ENCODE measurements at regions not wholly inside any gene's neighbourhood (a gene's known extent, or its start where the extent isn't known, plus 50 kb on each side); places are given as distances from the start of the nearest gene placed in this dataset.
"Not testable (repeated sequence)": the region's sequence is repeated elsewhere in the genome, so short reads cannot be mapped to it uniquely, and the experiment has no call there.

DNA sequence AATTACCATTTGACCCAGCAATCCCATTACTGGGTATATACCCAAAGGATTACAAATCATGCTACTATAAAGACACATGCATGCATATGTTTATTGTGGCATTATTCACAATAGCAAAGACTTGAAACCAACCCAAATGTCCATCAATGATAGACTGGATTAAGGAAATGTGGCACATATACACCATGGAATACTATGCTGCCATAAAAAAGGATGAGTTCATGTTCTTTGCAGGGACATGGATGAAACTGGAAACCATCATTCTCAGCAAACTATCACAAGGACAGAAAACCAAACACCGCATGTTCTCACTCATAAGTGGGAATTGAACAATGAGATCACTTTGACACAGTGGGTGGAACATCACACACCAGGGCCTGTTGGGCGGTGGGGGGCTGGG is 83.9 kb upstream of the MAP3K1 start:
- DNase-seq, result not testable (repeated sequence)

DNA sequence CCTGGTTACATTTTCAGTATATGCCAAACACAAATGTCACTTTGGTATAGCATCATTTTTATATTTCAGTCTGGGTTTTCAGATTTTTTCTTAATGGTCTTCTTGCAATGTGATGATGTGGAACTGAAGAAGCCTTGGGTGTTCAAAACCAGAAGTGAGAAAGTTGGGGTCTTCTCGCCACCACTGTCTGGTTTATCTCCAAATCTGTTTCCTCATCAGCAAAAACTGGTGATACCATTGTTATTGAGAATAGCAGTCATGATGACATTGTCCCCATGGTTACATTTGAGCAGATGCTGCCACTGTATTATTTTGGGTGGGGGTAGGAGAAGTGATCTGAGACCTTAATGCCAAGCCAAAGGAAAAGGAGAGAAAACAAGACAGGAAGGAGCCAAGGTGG is 85.9 kb upstream of the MAP3K1 start:
- DNase-seq, result no peak

DNA sequence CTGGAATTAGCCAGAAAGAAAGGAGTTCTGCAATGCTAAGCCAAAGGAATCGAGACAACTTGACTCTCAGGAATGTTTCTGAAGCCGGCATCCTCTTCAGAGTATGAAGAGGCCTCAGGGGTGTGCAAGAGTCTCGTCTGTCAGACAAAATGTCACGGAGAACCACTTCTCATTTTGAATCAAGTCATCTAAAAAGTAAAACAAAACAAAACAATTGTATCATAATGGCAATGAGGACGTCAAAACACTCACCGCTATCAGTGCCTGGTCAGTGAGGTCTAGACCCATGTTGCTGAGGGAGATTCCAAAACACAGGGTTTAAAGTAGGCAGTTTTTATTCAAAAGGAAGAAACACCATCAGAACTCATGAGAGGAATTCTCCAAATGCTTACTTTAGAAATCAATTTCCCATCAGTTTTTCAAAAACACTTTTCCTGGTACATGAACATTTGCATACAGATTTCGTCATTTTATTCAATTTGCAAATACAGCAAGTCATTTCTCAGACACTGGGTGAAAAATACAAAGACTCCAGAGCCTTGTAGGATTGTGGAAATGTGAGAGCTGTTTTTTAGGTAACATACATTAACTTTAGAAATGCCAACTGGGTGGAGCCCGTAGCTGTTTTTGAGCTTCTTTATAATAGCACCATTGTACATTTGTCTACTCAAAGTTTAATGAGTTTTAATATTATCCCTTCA is 89.5 kb upstream of the MAP3K1 start:
- DNase-seq, result no peak

DNA sequence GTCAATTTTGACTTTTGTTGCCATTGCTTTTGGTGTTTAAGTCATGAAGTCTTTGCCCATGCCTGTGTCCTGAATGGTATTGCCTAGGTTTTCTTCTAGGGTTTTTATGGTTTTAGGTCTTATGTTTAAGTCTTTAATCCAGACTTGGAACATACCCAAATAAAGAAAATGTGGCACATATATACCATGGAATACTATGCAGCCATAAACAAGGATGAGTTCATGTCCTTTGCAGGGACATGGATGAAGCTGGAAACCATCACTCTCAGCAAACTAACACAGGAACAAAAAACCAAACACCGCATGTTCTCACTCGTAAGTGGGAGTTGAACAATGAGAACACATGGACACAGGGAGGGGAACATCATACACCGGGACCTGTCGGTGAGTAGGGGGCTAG is 90.5 kb upstream of the MAP3K1 start:
- not testable (repeated sequence) for DNase-seq

DNA sequence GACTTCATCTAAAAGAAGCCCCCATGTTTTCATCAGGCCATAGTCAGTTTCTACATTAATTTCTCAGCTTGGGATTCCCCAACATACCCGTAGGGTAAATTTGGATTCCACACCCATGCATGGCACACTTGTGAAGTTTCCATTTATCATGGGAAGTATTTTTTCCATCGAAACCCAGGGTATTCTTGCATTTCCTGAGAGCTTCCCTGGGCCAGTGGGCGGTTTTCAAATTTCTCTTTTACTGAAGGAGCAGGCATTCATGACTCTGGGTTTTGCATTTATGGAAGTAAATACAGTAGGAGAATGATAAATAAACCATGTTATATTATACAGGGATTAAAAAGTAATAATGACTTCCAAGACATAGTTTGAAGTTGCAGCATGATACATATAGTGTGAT is 93.0 kb upstream of the MAP3K1 start:
- DNase-seq, result no peak

DNA sequence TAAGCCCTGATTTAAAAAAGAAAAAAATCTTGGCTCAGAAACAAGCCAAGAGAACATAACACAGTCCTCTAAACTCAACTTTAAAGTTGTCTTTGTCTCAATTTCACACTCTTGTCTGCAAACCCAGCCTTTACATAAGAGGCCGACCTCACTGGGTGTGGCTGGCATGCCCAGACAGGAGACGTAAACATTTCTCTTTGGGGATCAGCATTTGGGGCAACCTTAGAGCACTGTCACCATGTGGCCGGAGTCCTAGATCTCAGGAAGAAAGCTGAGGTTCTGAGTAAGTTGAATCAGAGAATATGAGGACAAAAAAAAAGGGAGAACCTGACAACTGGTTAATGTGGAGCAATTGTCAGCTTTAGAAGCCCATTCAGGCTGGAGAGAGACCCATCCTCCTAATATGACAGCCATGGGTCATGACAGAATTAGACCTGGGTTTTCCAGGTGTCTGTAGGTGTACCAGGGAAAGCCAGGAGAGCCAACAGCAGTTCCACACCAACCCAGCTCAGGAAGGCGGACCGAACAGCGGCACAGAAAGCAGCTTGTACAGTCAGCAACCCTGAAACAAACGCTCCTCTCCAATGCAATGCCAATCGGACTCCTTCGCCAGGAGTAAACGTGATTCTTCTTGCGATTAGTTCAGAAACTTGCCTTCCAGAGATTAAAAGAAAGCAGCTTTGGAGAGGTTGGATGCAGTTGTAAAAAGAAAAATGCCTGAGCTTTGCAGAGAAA is 97.9 kb upstream of the MAP3K1 start:
- no peak for DNase-seq

DNA sequence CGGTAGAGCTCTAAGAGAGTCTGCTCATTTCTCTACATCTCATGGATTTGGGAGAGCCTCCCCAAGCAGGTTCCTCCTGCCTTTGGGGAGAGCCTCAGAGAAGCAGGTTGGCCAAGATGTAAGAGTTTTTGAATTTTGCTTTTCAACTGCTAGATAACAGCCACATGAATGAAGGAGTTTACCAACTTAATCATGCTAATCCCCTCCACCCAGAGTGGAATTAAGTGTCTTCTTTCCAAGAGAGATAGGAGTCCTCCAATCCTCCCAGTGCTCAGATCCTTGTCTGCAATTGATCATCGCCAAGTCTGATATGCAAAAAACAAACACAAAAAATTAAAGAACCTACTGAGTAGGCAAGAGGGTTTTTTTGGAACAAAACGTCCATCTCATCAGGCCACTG is 99.4 kb upstream of the MAP3K1 start:
- no peak for DNase-seq

DNA sequence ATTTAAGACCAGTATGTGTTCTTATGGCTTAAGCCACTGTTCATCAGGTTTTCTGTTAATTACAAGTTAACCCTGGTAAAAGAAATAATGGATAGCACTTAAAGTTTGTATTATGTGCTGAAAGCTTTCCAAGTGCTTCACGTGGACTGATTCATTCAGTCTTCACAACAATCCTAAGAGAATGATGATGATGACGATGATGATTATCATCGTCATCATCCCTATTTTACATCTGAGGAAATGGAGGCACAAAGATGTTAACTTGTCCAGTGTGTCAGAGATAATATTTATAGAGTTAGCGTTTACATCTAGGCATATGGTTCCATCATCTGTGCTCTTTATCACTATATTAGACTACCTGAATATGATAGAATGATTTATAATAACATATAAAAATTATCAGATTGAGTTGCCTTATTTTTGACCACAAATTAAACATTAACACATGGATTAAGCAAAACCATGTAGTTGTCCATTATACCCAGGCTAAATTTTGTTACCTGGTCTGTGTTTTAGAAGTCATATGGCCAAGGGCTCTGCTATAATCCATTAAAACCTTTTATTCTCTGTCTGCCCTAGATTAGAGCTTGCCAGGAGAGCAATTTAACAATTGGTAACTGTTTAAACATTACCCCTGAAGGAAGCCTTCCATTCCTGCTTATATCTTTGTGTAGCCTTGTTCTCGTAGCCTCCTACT is 102.3 kb upstream of the MAP3K1 start:
- no peak for DNase-seq

DNA sequence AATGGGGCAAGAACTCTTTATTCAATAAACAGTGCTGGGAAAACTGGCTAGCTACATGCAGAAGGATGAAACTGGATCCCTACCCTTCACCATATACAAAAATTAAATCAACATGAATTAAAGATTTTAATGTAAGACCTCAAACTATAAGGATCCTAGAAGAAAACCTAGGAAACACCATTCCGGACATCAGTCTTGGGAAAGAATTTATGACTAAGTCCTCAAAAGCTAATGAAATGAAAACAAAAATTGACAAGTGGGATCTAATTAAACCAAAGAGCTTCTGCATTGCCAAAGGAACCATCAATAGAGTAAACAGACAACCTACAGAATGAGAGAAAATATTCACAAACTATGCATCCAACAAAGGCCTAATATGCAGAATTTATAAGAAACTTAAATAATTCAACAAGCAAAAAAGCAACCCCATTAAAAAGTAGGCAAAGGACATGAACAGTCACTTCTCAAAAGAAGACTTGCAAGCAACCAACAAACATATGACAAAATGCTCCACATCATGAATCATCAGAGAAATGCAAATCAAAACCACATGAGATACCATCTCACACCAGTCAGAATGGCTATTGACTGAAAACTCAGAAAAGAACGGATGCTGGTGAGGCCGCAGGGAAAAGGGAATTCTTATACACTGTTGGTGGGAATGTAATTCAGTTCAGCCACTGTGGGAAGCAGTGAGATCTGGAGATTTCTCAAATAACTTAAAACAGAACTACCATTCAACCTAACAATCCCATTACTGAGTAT is 104.3 kb upstream of the MAP3K1 start:
- no peak for DNase-seq

DNA sequence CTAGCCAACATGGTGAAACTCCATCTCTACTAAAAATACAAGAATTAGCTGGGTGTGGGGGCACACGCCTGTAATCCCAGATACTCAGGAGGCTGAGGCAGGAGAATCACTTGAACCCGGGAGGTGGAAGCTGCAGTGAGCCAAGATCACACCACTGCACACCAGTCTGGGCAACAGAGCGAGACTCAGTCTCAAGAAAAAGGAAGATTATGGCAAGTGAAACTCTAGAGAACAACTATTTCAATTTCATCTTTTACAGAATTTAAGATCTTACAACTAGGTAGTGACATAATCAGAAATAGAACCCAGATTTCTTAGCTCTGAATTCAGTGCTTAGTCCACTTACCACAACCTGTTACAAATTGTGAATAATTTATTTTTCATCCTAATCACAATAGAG is 108.8 kb upstream of the MAP3K1 start:
- no peak for DNase-seq

DNA sequence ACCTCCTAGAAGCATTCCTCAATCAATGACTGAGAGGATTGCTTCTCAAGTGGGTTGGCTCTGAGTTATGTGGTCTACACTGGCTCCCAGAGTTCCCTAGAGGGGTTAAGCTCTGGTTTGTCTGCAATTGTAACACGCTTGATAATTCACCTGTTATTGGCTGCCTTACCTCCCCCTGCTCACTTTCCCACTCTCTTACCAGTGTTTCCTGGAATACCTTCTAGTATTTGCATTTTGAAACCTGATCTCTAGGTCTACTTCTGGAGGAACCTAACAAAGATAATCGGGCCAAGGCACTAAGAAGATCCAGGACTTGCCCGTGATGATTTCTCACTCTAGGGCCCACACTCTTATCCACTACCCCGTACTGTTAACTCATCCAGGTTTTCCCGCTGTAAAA is 110.1 kb upstream of the MAP3K1 start:
- no peak for DNase-seq

DNA sequence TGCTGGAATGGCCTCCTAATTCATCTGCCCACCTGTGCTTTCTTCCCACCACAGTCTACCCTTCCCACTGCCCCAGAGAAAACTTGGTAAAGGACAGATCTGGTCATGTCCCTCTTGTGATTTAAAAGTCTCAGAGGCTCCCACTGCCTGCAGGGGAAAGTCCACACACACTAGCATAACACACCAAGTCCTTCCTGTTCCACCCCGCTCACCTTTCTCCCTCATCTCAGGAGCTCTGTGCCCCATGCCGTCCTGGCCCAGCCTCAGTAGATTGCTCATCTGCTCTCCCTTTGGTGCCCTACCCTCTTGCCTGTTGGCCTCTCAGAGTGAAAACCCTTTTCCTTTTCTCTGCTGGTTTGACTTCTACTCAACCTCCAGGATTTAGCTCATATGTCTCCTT is 111.4 kb upstream of the MAP3K1 start:
- no peak for DNase-seq

DNA sequence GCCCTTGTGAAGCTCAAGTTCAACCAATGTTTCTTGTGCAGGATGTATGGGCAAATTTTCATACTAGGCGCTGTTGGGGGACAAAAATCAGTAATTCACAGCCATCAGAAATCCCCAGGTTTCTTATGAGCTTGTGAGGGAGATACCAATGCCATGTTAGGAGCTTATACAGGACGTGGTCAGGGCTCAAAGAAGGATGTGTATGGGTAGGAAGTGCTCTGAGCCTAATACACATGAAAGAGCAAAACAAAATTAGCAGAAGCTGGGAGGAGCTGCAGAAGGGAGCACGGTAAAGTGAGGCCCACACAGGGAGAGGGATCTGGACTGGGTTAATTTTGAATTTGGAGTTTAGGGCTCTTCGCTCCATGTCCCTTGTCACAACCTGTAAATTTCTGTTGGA is 114.6 kb upstream of the MAP3K1 start:
- DNase-seq, result no peak

DNA sequence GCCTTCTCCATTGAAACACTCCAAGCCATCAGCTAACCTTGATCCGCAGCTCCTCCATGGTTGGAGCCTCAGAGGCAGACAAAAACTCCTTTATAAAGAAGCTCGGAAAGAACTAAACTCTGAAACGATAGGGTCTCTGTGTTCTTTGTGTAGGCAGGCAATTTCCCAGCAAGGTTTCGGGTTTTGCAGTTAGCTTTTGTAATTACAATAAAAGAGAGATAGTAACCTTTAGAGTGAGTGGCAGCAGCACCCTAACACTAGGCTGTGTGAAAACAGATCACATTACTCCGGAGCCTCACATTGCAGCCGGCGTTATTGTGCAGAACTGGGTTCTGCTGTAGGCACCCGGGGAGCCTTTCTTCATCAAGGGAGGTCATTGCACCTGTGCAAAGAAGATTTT is 115.8 kb upstream of the MAP3K1 start:
- no peak for DNase-seq

DNA sequence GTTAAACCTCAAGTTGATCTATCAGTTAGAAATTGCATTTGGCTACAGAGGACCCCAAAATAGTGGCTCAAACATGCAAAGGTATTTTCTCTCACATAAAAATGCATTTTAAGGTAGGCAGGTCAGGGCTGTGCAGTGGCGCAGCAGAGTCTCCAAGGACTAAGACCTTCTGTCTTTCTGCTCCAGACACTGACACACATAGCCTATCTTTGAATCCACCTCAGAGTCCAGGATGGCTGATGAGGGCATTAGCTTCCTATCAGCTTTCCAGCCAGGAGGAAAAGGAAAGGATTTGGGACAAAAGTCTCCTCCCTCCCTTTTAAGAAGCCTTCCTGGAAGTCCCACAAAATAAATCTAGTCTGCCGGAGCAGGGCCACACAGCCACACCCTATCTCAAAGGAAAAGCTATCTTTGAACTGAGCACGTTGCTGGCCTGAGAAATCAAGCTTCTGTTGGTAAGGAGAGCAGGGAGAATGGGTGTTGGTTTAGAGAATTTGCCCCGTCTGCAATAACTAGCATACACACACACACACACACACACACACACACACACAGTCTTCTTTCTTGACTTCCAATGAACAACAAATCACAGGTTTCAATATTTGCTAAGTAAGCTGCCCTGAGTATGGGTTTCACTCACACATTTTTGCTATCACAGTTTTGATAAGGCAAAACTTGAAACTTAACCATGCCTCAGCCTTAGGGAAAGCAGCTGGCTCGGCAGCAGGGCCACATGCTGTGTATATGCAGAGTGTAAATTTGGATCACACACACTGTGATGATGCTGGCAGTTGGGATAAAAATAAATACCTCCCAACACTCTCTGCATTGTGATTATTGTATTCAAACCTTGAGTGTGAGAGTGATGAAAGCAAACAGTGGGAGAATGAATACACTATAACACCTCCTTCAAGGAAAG is 116.6 kb upstream of the MAP3K1 start:
- DNase-seq, result no peak

DNA sequence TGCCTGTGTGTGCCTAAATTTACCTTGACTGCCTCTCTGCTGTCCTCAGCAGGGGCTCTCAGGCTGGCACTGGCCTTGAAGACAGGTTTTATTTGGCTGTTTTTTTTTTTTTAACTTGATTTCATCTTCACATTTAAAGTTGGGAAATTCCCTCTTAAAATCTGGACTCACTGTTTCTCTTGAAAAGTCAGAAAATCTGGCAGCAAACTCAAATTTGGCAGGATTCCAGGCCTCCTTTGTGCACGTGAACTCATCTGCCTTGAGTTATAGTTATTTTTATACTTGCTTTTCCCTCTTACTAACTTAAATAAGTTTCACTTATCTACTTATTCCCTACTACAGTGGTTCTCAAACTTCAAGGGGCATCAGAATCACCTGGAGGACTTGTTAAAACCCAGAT is 118.4 kb upstream of the MAP3K1 start:
- no peak for DNase-seq

DNA sequence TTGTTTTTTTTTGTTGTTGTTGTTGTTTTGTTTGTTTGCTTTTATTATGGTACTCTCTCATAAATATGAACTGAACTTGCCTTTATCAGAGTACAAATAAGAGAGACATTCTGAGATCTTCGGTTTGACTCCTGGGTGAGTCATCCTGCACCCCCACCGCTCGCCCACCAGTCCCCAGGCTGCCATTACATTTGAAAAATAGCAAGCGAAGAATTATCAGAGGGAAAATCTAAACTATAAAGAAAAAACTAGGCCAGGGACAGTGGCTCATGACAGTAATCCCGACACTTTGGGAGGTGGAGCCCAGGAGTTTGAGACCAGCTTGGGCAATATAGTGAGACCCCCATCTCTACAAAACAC is 122.1 kb upstream of the MAP3K1 start:
- DNase-seq, result peak; percentile 68

DNA sequence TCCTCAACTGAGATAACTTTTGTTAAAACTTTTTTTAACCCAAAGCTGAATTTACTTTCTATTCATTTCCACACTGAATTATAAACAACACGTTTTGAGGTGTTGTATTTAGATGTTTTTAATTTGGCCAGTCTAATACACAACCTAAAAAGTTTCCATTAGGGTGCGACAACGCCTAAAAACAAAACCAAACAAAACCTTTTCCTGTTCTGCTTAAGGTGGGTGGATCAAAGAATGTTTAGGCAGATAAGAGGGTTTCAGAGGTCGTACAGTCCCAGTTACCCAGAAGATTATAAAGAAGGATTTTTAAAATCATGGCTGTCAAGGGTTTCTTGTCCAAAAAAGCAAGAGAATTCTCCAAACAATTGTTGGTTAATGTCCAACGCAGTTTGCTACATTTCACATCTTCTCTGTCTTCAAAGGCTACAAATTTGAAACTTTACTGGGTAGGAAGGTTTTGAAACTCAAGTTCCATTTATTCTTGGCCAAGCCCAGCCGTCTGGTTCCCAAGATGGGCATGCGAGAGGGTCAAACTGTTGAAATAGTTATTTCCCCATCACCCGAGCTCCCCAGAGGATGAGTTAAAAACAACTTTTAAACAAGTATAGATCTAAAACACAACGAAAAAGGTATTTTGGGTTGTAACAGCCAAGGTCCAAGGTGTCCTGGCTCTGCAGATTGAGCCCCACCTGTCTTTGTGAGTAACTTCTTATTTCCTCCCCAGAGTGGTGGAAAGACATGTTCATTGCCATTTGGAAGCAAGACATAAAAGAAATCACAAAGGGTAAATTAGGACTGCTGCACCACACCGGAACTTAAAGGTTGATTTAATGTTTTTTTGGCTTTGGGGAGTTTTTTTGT is 122.8 kb upstream of the MAP3K1 start:
- no peak for DNase-seq

DNA sequence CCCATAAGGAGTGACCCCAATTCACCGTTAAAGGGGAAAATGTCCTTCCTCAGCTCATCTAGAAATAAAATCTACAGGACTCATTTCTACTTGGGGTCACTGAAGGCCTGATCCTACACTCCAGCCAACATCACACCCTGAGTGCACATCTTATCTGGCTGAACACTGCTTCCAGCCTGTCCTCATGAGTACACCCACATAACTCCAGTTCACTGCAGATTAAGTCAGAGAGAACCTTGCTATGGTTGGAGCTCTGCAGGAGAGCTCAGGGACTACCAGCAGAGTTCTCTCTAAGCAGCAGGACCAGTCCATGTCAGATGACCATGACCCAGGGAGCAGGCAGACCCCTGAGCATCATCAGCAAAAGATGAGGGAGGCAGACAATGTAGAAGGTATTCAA is 126.9 kb upstream of the MAP3K1 start:
- DNase-seq, result no peak

DNA sequence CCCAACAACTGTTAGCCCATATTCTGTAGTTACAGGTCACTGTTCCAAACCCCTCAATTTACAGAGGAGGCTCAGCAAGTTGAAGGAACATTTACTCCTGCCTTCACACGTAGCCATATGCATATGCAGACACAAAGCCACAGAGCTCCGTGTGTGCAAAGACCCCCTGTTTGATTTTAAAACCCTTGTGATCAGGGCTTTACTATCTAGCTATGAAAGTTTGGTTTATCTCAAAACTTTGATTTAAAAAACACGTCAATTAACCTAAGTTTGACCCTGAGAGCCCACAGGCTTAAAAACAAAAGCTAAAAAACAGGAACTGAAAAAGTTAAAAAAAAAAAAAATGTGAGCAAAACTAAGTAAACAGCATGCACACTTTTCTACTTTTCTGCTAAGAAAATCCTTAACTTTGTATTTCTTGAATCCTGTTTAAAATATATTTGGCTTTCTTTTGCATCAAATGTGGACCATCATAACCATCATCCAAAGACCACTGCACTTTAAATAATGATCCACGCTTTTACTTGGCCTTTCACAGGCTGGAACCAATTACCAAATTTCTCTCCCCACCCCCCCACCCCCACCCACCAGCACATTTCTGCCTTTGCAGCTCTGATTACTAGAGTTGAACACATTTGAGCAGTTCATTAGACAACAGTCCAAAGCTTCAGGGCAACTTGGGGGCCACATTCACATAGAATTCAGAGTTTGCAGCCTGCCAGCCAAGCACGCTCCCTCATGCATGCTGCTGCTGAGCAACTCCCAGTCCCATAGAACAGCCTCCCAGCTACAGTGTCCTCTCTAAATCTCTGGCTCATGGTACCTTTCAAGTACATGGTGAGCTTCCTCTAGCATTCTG is 128.8 kb upstream of the MAP3K1 start:
- DNase-seq, result no peak

All from activated naive CD4-positive, alpha-beta T cell treated with anti-CD3 and anti-CD28 coated beads, Interleukin-2, amount 50 U/mL, for 16 hours (primary cell).